ENCODE measurements at regions not wholly inside any gene's neighbourhood (a gene's known extent, or its start where the extent isn't known, plus 50 kb on each side); places are given as distances from the start of the nearest gene placed in this dataset.

DNA sequence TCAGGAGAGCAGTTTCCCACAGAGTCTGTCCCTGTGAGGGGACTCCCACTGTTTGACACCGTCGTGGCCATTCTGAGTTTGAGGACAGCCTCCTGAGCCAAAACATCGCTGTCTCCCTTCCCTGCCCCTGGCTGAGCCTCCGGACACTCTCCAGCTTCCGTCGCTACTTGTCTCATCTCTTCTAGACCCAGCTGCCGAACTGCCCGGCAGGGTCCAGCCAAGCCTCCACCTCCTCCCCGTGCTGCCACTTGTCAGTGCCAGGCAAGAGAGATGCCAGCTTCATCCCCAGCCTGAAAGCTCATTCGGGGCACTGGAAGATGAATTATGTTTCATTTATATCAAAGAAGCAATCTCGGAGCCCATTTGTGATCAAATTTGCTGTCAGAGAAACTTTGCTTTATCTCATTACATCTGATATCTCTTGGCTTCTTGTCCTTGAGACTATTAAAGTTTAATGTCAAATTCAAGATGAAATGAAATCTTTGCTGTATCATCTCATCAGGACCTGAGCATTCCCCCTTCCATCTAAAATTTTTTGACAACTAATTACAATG, 283.9 kb downstream of the BUD13 start:
- DNase-seq (ENCODE audit: low read depth in 4 of 4, low spot score in 2 of 4): no peak

DNA sequence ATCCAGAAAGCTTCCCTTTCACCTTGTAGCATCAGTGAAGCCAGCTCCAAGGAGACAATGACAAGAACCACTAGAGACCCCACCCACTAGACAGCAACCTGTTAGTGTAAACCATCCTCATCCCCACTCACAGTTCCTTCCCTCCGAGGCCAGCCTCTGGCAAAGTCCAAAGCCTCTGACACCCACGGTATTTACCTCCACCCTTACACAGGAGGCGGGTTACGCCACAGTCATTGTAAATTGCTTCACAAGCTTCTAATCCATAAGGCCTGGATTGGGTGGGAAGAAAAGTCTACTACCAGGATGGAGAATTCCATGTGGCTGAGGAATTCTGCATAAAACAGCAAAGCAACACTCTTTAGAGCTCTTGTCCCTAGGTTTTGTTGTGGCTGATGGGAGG, 287.4 kb downstream of the BUD13 start:
- no peak for DNase-seq (ENCODE audit: low read depth in 4 of 4, low spot score in 2 of 4)

DNA sequence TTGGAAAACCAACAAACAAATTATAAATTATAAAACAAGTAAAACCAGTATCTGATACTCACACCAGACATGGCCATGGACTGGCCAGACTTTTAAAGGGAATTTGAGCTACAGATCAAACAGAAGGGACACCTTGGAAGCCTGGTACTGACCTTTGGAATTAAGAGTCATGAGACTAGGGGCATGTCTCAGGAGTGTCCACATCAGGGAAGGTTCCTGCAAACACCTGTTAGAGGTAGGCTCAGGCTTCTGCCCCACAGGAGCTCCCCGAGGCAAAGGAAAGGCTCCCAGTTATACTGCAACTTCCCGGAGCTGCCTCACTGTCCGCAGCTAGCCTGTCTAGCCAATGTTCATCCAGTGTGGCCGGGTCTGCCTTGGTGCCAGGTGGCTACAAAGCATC, 290.1 kb downstream of the BUD13 start:
- DNase-seq (ENCODE audit: low read depth in 4 of 4, low spot score in 2 of 4): no peak

DNA sequence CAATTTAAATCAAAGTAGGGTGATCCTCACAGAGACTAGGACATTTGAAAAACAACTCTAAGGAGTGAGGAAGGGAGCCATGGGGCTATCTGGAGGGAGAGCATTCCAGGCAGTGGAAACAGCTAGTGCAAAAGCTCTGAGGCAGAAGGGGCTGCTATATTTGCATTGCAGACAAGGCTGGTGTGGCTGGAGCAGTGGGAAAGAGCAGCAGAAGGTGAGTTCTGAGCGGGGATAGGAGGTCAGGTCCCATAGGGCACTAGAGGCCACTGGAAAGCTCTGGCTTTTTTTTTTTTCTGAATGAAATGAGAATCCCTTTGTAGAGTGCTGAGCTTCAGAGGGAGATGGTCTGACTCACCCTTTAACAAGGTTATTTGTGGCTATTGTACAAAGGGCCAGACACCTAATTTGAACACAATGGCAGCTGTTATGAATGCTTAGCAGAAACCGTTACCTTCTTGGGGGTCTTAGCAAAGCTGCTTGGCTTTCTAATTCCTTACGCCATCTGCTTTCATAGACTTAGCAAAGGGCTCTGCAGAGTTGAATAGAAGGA, 291.6 kb downstream of the BUD13 start:
- DNase-seq (ENCODE audit: low read depth in 4 of 4, low spot score in 2 of 4): no peak

DNA sequence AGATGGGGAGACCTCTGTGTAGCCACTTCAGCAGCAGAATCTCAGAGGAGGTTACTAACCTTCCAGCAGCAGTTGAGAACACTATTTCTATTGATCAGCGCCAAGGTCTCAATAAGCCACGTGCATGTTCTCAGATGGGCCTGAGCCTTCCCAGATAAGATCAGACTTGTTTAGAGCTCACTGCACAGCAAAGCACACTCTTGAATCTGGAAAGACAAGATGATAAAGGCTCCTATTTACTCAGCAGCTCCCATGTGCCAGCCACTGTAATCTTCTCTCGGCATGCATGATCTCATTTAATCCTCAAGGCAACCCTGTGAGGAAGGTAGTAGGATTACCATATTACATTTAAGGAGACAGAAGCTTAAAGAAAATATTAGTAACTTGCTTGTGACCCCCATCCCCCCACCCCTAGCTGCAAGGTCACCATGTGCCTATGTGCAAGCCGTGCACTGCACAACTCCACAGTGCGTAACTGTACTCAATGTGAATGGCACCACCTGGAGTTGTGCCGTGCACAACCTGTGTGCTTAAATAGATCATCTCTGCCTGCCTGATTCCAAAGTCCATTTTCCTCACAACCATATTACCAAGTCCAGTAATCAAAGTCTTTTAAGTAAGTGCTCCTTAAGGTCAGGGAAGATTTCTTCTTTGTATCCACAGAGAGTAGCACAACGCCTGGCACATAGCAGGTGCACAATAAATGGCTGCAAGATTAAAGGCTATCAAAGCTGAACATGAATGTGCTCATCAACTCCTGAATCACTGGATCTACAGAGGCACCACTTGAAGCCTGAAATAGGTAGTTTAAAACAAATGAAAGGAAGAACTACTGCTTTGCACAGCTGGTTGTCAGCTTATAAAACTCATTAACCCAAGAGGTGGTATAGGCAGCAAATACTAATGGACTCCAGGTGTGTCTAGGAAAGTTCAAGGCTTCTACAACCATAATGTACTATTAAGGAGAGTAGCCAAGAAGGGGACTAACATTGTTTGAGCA, 293.8 kb downstream of the BUD13 start:
- DNase-seq (ENCODE audit: low read depth in 4 of 4, low spot score in 2 of 4): no peak

DNA sequence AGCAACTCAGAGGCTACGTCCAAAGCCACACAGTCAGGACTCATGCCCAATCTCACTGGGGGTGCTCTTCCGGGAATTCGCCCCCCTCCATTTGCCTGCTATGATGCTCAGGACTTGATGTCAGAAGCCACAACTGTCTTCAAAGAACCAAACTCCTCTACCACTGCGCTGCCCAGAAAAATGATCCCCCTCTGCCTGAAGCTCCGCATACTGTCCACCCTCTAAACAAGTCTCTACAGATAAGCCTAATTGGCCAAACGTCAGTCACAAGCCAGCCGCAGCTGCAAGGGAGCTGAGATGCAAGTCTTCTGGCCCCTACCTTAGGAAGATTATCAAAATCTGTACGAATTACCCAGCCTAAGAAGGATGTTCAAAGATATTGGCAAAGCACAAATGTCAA, 294.6 kb downstream of the BUD13 start:
- DNase-seq (ENCODE audit: low read depth in 4 of 4, low spot score in 2 of 4): no peak

DNA sequence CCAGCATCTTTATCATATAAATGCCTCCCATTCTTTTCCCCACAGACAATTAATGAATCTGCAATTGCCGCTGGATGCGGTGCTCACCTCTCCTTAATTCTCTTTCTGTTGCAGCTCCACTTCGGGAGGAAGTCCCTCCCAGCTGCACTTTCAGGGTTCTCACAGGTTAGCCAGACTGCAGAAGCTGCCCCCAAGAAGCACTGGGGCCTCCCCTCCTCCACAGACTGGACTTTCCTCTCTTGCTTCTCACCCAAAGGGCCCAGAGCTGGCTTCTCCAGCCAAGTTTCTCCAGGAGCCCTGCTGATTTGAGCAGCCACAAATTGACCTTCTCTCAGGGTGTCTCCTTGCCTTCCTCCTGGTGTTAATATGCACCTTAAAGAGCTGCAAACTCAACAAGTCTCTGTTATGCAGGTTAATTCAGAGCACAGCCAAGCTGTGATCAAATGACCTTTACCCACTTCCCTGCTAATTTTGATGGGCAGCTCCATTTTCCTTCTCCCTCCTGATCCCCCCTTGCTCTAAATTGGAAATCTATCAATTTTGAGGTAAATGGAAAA, 298.9 kb downstream of the BUD13 start:
- no peak for DNase-seq (ENCODE audit: low read depth in 4 of 4, low spot score in 2 of 4)

DNA sequence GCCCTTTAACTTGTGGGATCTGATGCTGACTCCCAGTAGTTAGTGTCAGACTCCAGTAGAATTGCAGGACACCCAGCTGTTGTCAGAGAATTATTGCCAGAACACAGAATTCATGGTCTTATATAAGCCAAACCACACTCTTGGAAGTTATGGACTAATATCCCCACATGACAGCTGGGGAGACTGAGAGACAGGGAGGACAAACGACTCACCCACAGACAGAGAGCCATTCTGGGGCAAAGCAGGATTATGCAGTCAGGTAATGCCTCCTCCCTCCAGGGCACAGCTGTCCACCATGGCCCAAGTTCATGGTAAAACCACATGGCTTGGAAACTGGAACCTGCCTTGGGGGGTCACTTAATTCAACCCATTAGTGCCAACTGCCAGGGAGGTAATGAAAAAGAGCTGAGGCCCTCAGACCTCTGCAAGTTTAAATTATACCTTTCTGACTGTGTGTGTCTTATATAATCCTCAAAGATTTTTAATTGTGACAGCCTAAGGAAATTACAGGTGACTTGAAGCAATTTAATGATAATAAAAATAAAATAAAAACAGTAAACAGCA, 299.5 kb downstream of the BUD13 start:
- no peak for DNase-seq (ENCODE audit: low read depth in 4 of 4, low spot score in 2 of 4)

DNA sequence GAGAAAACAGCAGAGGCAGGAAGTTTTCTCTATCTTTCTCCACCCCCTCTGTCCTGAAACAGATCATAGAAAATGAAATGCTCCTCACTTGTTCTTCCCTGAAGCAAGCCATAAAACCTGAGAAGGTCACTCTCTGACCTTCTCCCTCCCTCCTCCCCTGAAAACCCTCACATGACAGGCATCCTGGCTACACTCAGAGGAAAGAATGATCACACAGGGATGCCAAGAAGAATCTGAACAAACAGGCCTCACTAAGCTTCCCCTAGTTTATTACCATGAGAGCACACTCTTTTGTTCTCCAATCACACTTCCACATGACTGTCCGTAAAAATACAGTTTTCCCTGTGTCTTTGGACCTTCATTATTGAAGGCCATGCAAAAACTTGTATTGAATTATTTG, 300.1 kb downstream of the BUD13 start:
- peak in 1 of 4 donors; percentile 59 for DNase-seq (ENCODE audit: low read depth in 4 of 4, low spot score in 2 of 4)

DNA sequence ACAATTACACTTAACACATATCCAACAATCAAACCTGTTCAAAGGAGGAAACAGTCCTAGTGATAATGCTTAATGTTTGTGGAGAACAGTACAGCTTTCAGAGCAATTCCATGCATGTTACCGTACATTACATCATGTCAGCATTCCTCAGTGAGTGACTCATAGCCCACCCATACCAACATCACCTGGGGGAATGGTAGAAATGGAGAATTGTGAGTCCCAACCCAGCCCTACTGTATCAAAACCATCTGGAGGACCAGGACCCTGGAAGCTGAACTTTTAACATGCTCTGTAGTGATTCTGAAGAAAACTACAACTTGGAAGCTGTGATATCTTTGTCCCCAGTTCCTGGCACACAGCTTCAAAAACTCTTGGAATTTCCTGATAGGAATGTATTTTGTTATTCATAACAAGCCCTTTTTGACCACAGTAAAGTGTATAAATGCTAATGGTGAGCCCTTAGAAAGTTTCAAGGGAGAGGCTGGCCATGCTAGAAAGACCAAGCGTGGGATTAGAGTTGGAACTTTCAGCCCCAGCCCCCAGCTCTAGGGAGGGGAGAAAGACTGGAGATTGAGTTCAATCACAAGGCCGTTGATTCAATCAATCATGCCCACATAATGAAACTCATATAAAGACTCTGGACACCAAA, 301.1 kb downstream of the BUD13 start:
- DNase-seq (ENCODE audit: low read depth in 4 of 4, low spot score in 2 of 4): no peak

DNA sequence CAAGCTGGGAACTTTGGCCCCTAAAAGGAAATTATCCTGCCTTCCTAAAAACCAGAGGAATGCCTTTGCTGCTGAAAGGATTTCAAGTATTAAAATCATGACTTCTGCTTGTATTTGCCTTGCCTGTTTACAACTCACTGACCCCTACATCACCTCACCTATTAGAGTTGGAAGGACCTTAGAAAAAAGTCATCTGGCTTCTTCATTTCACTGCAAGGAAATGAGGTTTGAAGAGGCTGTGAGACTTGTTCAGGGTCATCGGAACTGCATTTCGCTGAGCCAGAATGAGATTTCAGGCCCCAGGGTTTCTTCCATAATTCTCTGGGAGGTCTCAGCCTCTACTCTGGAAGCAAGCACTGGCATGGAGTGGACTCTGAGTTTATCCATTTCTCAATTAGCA, 304.1 kb downstream of the BUD13 start:
- DNase-seq (ENCODE audit: low read depth in 4 of 4, low spot score in 2 of 4): no peak

DNA sequence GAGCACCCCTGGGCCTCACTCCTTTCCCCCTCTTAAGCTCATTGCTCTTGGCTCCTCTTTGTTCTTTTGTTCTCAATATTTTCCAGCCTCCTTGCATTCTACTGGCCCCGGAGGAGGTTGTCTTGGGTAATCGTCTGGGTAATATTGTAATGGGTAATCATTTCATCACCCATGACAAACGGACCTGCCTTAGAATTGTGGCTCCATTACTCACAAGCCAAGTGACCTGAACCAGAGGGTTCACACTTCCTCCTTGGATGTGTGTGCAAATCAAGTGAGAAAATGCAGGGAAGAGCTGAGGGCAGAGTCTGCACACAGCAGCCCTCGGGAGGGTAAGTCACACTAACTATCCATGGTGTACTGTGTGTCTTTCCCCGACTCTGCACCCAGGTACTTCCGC, 305.0 kb downstream of the BUD13 start:
- DNase-seq (ENCODE audit: low read depth in 4 of 4, low spot score in 2 of 4): no peak

DNA sequence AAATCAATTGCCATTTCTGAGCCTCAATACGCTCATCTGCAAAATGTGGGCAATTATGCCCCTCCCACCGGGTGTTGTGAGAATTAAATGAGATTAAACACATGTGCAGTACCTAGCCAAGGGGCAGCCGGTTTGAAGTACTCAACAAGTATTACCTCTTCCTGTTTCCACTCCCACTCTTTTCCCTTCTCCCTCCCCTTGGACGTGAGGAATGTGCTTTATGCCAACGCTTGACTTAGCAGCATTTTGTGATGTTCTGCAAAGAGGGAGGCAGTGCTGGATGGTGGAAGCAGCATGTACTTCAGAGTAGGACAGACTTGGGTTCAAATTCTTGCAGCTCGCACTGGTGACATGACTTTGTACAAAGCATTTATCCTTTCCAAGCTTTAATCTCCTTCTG, 306.0 kb downstream of the BUD13 start:
- DNase-seq (ENCODE audit: low read depth in 4 of 4, low spot score in 2 of 4): no peak

DNA sequence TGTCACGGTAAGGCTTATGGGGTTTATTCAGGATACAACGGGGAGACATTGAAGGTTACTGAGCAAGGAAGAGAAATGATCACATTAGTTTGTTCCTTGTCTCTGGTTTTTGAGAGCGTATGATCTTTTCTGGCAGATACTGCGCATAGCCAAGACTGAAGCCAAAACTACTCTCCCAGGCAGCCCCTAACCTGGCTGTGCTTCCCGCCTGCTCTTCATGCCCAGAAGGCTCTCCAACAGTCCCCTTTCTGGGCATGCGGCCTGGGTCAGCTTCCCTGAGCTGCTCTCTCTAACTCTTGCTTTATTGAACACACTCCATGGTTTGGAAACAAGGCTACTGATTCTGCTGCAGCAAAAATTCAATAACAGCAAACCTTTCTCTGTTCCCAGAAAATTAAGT, 306.6 kb downstream of the BUD13 start:
- no peak for DNase-seq (ENCODE audit: low read depth in 4 of 4, low spot score in 2 of 4)

DNA sequence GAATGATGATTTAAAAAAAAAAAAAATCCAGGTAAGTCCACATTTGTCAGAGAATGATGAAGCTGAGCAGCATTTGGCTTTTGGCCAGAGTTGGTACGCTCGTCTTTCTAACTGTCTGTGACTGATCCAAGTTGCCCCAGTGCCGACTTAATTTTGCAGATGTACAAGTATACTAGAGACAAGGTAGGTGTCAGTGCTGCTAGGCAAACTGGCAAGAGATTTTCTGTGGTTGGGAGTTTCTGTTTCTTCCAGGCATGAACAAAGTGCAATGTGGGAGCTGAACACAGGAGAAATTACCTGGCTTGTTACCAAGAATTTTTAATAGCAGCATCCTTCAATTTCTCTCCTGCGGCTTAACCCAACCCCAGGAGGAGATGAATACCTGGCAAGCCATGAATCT, 307.7 kb downstream of the BUD13 start:
- DNase-seq (ENCODE audit: low read depth in 4 of 4, low spot score in 2 of 4): no peak

DNA sequence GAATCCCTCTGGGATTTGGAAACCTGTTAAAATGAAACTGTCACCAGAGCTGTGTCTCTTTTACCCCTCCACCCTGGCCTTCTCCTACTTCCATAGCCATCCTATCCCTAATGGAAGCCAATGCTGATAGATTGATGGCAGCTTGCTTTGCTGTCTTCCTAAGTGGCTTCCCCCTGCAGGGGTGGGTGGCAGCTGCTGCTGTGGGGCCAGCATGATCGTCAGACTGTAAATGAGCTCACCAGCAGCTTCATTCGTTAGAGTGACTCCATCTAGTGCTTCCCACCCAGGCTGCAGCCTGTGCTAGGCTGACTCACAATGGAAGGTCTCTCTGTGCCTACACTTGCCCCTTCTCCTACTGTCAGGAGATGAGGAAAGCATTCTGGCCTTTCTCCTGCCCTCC, 311.0 kb downstream of the BUD13 start:
- no peak for DNase-seq (ENCODE audit: low read depth in 4 of 4, low spot score in 2 of 4)

DNA sequence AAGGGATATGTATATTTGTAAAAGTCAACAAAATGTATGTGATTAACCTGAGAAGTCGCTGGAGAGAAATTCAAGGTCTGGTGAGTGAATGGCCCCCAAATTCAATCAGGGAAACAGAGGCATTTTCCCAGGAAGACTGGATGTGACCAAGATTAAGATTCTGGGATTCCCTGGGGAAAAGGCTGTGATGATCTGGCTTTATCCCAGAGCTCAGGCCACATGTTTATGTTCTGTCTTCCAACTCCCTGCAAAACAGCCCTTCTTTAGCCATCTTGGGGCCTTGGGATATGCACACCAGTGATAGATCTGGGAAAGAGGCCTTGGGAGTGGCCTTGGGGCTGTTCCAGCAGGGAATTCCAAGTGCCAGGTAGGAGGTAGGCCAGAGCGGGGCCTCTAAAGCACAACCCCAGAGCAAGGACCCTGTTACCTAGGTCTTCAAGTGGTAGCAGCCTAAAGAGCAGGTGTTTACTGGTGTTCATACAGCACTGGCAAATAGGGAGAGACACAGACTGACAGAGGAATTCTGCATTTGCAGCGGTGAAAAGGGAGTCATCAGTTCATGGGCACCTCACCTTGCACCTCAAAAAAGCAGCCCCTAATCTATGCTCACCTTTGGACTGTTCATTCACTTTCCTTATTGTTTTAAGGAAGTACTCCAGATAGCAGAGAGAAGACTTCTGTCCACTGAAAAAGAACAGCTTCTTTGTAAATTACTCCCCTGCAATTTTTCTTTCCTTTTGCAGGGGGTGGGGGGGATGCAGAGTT, 312.4 kb downstream of the BUD13 start:
- DNase-seq (ENCODE audit: low read depth in 4 of 4, low spot score in 2 of 4): no peak

DNA sequence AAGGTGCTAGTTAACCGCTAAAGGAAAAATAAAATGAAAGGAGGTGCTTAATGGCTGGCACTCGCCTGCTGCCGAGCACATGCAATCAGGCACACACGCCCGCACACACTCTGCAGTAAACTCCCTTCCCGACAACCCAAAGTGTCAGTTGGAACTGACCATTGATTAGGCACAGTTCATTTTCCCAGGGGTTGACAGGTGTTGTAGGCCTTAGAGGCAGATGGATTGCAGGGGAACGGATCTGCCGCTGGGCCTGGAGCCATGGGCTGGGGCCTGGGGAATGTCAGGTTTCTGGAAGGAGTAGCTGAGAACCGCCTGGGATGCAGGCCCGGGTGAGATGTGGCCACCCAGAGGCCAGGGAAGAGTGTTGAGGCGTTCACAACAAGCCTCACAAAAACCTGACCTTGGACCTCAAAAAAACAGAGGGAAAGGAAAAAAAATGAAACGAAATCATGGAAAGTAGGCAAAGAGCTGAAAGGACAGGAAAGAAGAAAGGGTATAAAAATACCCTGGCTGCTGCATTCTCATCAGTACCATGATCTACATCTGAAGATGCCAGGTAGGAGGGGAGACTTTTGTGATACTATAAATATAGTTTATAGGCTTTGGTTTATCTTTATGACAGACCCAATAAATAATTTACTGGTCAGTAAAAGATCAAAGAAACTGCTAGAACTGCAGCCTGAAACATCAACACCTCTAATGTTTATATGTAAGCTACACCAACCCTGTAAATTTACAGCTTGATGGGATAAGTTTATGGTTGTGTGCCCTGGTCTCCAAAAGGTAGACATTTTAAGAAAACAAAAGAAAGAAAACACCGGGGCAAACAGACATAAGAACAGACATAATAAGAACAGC, 313.4 kb downstream of the BUD13 start:
- no peak for DNase-seq (ENCODE audit: low read depth in 4 of 4, low spot score in 2 of 4)

DNA sequence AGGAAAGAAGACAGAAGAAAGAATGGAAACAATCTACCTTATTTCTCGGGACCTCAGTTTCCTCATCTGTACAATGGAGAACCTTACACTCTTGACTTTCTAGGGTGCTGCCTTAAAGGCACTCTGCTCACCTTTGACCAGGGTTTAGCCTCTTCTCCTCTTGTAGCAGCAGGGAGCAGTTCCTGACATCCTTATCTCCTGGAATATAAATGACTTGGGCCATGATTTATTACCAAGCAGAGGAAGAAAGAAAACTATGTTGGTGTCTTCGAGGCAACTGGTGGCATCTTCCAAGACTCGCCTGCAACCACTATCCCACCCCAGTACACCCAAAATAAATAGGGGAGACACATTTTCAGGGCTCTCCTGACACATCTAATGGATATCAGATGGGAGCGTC, 314.2 kb downstream of the BUD13 start:
- DNase-seq (ENCODE audit: low read depth in 4 of 4, low spot score in 2 of 4): no peak
